Endothelial cell of umbilical vein (primary cell): ENCODE measurements at regions not wholly inside any gene's neighbourhood (a gene's known extent, or its start where the extent isn't known, plus 50 kb on each side); places are given as distances from the start of the nearest gene placed in this dataset.

Experiments
- BruUV-seq: library from RNA; stranded (reverse); fragments of 400-500 nt; replicated peaks from 2 replicates; lab custom pipeline; 2021; lab: Mats Ljungman, UMichigan
- CTCF ChIA-PET: fragments of 300-600, 350-600 bp; sonication (Branson Sonifier 250); formaldehyde crosslinking; loops from one replicate; lab custom pipeline; 2021; ENCODE audit warnings: antibody characterized with exemption, inconsistent platforms; lab: Charles Lee
- POLR2A ChIA-PET: fragments of 300-600, 350-600 bp; sonication (Branson Sonifier 250); formaldehyde crosslinking; loops from one replicate; lab custom pipeline; 2021; ENCODE audit warnings: antibody characterized with exemption, inconsistent platforms; lab: Charles Lee
- DNase-seq: peaks from one replicate; pipeline ENCODE4 v3.0.0-alpha.2; 2011; ENCODE audit warnings: low read depth, low spot score
- FAIRE-seq: peaks from 2 replicates; lab custom pipeline; 2011; peaks lifted over from hg19 to GRCh38; lab: Jason Lieb, UNC
- H2AFZ ChIP-seq: 2 replicates; pipeline ENCODE4 v1.6.0; 2012; ENCODE audit warnings: low read depth, low read length, control low read depth, inconsistent platforms
- H3K27ac ChIP-seq: 2 replicates; pipeline ENCODE4 v1.5.1; 2011; ENCODE audit warnings: low read depth, mild to moderate bottlenecking, control low read depth, low read length, moderate library complexity; ENCODE audit not compliant: insufficient read depth
- H3K27me3 ChIP-seq, 2 experiments: 2 replicates each; pipeline versions ENCODE4 v1.6.0 to v1.6.1; 2011; ENCODE audit warnings: low read length in 2 of 2, mixed read lengths in 1 of 2; ENCODE audit not compliant: control insufficient read depth in 2 of 2, insufficient read depth in 2 of 2
- H3K36me3 ChIP-seq, 2 experiments: 2 replicates in 1 of 2; 3 replicates in 1 of 2; pipeline ENCODE4 v1.5.1; 2011; ENCODE audit warnings: low read length in 2 of 2, mild to moderate bottlenecking in 1 of 2, moderate library complexity in 1 of 2; ENCODE audit not compliant: control insufficient read depth in 2 of 2, insufficient read depth in 2 of 2; ENCODE audit errors: extremely low read depth in 1 of 2
- H3K4me1 ChIP-seq: 3 replicates; pipeline ENCODE4 v1.5.1; 2011; ENCODE audit warnings: mild to moderate bottlenecking, low read length; ENCODE audit not compliant: control insufficient read depth, insufficient read depth; ENCODE audit errors: extremely low read depth
- H3K4me2 ChIP-seq: 2 replicates; pipeline ENCODE4 v1.6.1; 2011; ENCODE audit warnings: low read length, control low read depth, mixed read lengths; ENCODE audit not compliant: insufficient read depth
- H3K4me3 ChIP-seq, 3 experiments: fragments of 200-600 bp in 1 of 3; sonication (generic), shearing (Covaris generic) in 1 of 3; replicated peaks in 1 of 3; 2 replicates each; pipeline ENCODE4 v1.5.1; 2011 to 2016; ENCODE audit warnings: control low read depth in 3 of 3, low read length in 3 of 3, mild to moderate bottlenecking in 2 of 3, inconsistent platforms in 1 of 3, low read depth in 1 of 3, moderate library complexity in 1 of 3; ENCODE audit not compliant: insufficient read depth in 1 of 3
- H3K79me2 ChIP-seq: 2 replicates; pipeline ENCODE4 v1.6.0; 2012; ENCODE audit warnings: low read length, inconsistent platforms; ENCODE audit not compliant: control insufficient read depth, insufficient read depth
- H3K9ac ChIP-seq: replicated peaks from 2 replicates; pipeline ENCODE3; 2011; ENCODE audit warnings: low read length, control low read depth; ENCODE audit not compliant: insufficient read depth; ENCODE audit errors: extremely low read depth
- H3K9me1 ChIP-seq: replicated peaks from 3 replicates; pipeline ENCODE4 v1.6.0; 2011; ENCODE audit warnings: mild to moderate bottlenecking, low read length; ENCODE audit not compliant: control insufficient read depth, insufficient read depth; ENCODE audit errors: extremely low read depth
- H3K9me3 ChIP-seq: replicated peaks from 2 replicates; pipeline ENCODE4 v1.5.1; 2012; ENCODE audit warnings: low read length, inconsistent platforms; ENCODE audit not compliant: control insufficient read depth, insufficient read depth
- H4K20me1 ChIP-seq: replicated peaks from 2 replicates; pipeline ENCODE3; 2011; ENCODE audit warnings: mild to moderate bottlenecking, low read length; ENCODE audit not compliant: control insufficient read depth, insufficient read depth; ENCODE audit errors: extremely low read depth
- EZH2 ChIP-seq: IDR thresholded peaks from 2 replicates; pipeline ENCODE4 v1.6.1; 2012; ENCODE audit warnings: borderline replicate concordance, low read depth, mild to moderate bottlenecking, moderate library complexity, low read length, inconsistent platforms; ENCODE audit not compliant: severe bottlenecking
- FOS ChIP-seq: IDR thresholded peaks from 2 replicates; pipeline ENCODE4 v1.6.1; 2011; ENCODE audit warnings: mild to moderate bottlenecking, low read length, moderate library complexity, borderline replicate concordance; ENCODE audit not compliant: insufficient read depth
- GATA2 ChIP-seq: IDR thresholded peaks from 2 replicates; pipeline ENCODE4 v1.7.0; 2011; ENCODE audit warnings: low read depth, mild to moderate bottlenecking, moderate library complexity, mixed read lengths, low read length; ENCODE audit not compliant: insufficient read length, insufficient read depth
- JUN ChIP-seq: IDR thresholded peaks from 2 replicates; pipeline ENCODE4 v1.6.1; 2011; ENCODE audit warnings: borderline replicate concordance, low read depth; ENCODE audit not compliant: insufficient read length, insufficient read depth
- MYC ChIP-seq: IDR thresholded peaks from one replicate; pipeline ENCODE4 v1.6.1; 2011; ENCODE audit warnings: mild to moderate bottlenecking, low read depth, low read length
- POLR2A ChIP-seq: IDR thresholded peaks from 2 replicates; pipeline ENCODE4 v1.6.1; 2012; ENCODE audit warnings: low read depth, mild to moderate bottlenecking, control low read depth, low read length
- POLR2AphosphoS5 ChIP-seq: IDR thresholded peaks from 2 replicates; pipeline ENCODE4 v1.6.1; 2012; ENCODE audit warnings: low read depth, mild to moderate bottlenecking, control low read depth, low read length, moderate library complexity; ENCODE audit not compliant: insufficient read depth
- dilution Hi-C: fragments of 300-500 bp; cut with MboI; formaldehyde crosslinking; loops from one replicate; pipeline ENCODE4 v1.15.0; 2019; ENCODE audit warnings: low sequenced_read_pairs; ENCODE audit not compliant: extremely low pct_ligation_motif_present
- intact Hi-C: fragments of 100-400 bp; cut with micrococcal nuclease; formaldehyde crosslinking; loops from one replicate; pipeline ENCODE4 v1.10.0; 2022
- TF ChIP-seq, protein P1 (sequence below): IDR thresholded peaks from 2 replicates; pipeline ENCODE4 v1.6.1; 2011; ENCODE audit not compliant: insufficient read depth, insufficient read length
- TF ChIP-seq, protein P2 (sequence below), 2 donors: IDR thresholded peaks; 1 replicate in 1 of 2; 2 replicates in 1 of 2; pipeline ENCODE4 v1.5.1; 2011; ENCODE audit warnings: low read length in 2 of 2, mild to moderate bottlenecking in 2 of 2, moderate library complexity in 2 of 2, control low read depth in 1 of 2, inconsistent platforms in 1 of 2, low read depth in 1 of 2; ENCODE audit not compliant: insufficient read depth in 1 of 2; ENCODE audit errors: extremely low read depth in 1 of 2

DNA sequence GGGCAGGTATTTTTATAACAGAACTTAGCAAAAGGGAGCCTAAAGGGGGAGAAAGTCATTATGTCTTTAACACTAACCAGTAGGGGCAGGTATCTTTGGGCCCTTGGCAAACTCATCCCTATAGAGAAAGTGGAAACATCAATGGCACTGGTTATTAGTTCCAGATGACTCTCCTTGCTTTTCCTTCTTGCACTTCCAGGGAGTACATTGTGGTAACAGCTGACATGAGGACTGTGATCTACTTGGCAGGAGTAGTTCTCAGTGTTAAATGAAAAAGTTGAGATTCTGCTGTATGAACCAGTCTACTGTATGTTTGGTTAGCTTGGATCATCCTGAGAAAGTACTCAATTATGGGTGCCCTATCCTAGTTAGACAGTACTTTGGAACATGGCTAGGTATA lies 93.6 kb downstream of the ATXN3L start:
- no peak overlapping the region for H2AFZ ChIP-seq
- intact Hi-C loops (no loop called here), dilution Hi-C loops (no loop called here)
- TF ChIP-seq POLR2A (no peak), GATA2 (no peak), JUN (no peak), MYC (no peak), POLR2AphosphoS5 (no peak), EZH2 (no peak), FOS (no peak)
- TF ChIP-seq, protein P1, sequence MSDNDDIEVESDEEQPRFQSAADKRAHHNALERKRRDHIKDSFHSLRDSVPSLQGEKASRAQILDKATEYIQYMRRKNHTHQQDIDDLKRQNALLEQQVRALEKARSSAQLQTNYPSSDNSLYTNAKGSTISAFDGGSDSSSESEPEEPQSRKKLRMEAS = no peak
- TF ChIP-seq, protein P2, sequence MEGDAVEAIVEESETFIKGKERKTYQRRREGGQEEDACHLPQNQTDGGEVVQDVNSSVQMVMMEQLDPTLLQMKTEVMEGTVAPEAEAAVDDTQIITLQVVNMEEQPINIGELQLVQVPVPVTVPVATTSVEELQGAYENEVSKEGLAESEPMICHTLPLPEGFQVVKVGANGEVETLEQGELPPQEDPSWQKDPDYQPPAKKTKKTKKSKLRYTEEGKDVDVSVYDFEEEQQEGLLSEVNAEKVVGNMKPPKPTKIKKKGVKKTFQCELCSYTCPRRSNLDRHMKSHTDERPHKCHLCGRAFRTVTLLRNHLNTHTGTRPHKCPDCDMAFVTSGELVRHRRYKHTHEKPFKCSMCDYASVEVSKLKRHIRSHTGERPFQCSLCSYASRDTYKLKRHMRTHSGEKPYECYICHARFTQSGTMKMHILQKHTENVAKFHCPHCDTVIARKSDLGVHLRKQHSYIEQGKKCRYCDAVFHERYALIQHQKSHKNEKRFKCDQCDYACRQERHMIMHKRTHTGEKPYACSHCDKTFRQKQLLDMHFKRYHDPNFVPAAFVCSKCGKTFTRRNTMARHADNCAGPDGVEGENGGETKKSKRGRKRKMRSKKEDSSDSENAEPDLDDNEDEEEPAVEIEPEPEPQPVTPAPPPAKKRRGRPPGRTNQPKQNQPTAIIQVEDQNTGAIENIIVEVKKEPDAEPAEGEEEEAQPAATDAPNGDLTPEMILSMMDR (IDR thresholded peaks at IDR 0.05; ENCODE audit: extremely low read depth in 1 of 2, insufficient read depth in 1 of 2, low read depth in 1 of 2, low read length in 2 of 2) = no peak
- H3K4me3 ChIP-seq = no peak overlapping the region
- CTCF ChIA-PET = no interaction called here
- H3K27ac ChIP-seq = no peak overlapping the region
- no peak overlapping the region for H3K4me2 ChIP-seq
- no peak for DNase-seq
- no peaks in the 10 kb centered on the region for H4K20me1 ChIP-seq
- no peaks in the 10 kb centered on the region for H3K9me3 ChIP-seq
- H3K36me3 ChIP-seq = no peaks in the 10 kb centered on the region
- peaks cover 13% of the 10 kb centered on the region for H3K4me1 ChIP-seq
- no TSS peak for BruUV-seq
- FAIRE-seq = no peak
- no peaks in the 10 kb centered on the region for H3K79me2 ChIP-seq
- H3K9ac ChIP-seq = no peak overlapping the region
- POLR2A ChIA-PET = no interaction called here
- no peaks in the 10 kb centered on the region for H3K9me1 ChIP-seq
- no peaks in the 10 kb centered on the region for H3K27me3 ChIP-seq
